GM21390 (cell line): ENCODE measurements at regions not wholly inside any gene's neighbourhood (a gene's known extent, or its start where the extent isn't known, plus 50 kb on each side); places are given as distances from the start of the nearest gene placed in this dataset.

Experiments used
- ATAC-seq: cut with Tn5 transposase; IDR thresholded peaks from one replicate; pipeline ENCODE4 v1.9.1; 2021; ENCODE audit not compliant: unreplicated experiment

GRCh38 chr6:156087487-156087886, 631.8 kb upstream of the NOX3 start:
- ATAC-seq = no peak

- no peak for ATAC-seq
Measured at GRCh38 chr6:156082012-156082411, 626.4 kb upstream of the NOX3 start.

DNA sequence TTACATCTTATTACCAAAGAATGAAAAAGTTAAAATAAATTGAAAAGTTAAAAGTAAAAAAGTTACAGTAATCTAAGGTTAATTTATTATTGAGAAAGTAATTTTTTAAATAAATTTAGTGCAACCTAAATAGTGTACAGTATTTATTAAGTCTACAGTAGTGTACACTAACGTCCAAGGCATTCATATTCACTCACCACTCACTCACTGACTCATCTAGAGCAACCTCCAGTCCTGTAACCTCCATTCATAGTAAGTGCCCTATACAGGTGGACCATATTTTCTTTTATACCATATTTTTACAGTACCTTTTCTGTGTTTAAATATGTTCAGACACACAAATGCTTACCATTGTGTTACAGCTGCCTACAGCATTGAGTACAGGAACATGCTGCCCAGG, 624.7 kb upstream of the NOX3 start:
- no peak for ATAC-seq

- ATAC-seq = no peak
Measured at GRCh38 chr6:156068881-156069280, 613.2 kb upstream of the NOX3 start.

GRCh38 chr6:156065849-156066248, 610.2 kb upstream of the NOX3 start:
- no peak for ATAC-seq

- ATAC-seq = no peak
Measured at GRCh38 chr6:156062091-156062563, 606.5 kb upstream of the NOX3 start.

DNA sequence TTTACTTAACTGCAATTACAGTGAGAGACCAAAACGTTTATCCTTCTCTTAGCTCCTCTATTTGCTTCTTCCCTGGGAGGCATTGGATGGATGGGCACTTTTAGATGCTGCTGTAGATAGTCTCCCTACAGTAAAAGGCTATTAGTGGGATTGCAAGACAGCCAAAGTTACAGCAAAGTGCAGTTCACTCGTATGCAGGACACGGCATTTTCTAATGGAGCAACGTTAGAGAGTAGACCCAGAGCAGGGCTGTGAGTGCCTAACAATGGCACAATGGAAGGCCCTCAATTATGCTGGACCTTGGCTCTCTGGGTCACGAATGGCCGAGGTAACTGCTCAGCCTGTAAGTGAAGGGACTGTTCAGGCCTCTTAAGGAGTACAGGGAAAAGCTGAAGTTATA, 605.8 kb upstream of the NOX3 start:
- ATAC-seq = no peak

DNA sequence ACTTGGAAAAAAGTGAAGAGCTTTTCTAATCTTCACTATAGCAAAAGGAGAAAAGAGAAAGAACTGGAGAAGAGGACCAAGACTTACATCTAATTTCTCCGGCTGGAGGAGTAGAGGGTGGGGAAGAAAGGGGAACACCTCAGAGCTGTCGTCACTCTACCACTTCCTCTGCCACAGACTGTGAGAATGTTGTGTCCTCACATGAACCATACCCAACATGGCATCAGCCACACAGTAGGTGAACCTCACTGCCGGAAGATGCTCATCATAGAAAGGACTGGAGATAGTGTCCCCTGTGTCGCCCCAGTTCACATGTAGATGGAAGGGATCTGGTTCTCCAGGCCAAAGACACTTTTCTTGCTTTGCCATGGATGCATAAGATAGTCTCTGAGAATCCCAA, 604.4 kb upstream of the NOX3 start:
- no peak for ATAC-seq

DNA sequence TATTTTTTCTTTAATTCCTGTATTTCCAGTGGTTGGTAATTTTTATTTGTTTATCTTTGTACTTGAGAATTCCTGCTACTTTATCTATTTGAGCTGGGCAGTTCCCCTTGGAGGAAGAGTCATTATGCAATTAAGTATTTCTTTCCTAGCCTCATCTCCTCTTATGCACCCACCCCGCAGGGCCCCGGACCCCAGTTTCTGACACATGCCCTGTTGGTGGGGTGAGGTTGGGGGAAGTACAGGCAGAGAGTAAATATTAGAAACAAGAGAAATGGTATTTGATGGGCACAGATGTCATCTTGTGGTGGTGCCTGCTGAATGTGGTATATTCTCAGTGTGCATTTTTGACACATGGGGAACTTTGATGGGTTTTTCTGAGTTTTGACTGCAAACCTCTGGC, 602.7 kb upstream of the NOX3 start:
- ATAC-seq = no peak

- no peak for ATAC-seq
Measured at GRCh38 chr6:156057869-156058268, 602.2 kb upstream of the NOX3 start.

- no peak for ATAC-seq
Measured at GRCh38 chr6:156056085-156056484, 600.4 kb upstream of the NOX3 start.

DNA sequence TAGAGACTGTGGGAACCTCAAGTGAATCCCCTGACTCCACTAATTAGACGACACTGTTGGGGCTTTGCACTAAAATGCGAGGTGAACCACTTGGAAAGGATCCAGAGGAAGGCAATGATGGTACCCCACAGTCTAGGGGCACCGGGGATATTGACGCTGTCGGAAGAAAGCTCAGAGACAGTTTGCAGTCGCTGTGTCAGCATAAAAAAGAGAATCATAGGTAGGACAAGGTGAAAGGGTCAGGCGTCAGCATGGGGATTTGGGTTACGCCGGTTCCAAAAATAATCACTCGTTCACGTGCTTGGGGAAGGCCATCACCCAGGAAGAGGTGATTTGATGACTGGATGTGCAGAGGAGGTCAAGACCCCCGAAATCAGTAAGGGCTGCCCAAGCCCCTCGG, 598.0 kb upstream of the NOX3 start:
- no peak for ATAC-seq

DNA sequence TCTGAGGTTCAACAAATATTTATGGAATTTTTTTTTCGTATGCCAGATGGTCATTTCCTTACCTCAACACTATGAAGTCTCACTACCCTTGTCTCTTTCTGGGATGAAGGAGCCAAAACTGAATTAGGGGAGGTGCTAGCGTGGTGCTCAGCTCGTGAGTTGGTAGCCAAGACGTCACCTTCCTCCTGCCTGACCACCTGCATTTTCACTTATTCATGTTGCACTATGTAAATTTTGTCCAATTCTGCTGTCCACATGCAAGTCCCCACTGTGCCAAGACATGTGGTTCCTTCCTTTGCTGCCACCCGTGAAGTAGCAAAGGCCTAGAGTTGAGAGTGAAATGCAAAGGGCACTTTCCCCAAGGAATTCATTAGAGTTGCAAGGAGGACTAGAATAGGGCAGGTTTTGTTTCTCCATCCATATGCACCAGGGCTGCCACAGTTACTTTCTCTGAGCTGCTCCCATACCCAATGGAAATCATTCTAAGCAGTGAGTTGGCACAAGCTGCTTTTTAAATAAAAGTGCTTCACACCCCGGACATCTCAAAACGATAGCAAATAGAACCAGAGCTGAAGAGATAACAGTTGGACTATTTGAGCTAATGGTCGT, 591.3 kb upstream of the NOX3 start:
- ATAC-seq = no peak

DNA sequence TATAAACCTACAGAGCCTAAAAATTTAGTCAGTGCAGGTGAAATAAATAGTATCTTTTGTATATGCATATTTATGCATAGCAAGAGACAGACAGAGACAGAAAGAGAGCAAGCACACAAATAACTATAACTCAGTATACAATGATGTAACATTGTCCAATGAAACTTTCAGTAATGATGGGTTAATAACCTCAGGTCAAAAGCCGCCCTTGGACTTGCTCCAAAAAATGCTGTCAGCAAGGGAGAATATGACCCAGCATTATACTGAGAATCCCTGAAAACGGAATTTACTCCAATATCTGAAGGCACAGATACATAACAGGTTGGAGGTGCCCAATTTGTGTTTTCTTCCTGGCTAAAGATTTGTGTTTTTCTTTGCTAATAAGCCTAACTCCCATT, 590.6 kb upstream of the NOX3 start:
- no peak for ATAC-seq

- ATAC-seq = no peak
Measured at GRCh38 chr6:156045401-156046267, 590.0 kb upstream of the NOX3 start.

DNA sequence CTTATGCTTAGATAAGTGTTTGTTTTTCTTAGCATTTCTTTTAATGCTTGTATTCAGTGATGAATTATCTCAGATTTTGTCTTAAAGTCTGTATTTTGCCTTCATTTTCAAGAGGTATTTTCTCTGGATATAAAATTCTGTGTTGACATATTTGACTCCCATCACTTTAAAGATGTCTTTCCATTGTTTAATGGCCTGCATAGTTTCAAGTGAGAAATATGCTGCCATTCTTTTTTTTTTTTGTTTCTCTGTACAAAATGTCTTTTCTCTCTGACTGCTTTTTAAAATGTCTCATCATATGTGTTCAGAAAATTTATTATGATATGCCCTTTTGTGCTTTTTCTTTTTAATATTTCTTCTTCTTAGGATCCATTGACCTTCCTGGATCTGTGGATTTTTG, 578.0 kb upstream of the NOX3 start:
- ATAC-seq = no peak

- no peak for ATAC-seq
Measured at GRCh38 chr6:156031516-156031915, 575.9 kb upstream of the NOX3 start.

DNA sequence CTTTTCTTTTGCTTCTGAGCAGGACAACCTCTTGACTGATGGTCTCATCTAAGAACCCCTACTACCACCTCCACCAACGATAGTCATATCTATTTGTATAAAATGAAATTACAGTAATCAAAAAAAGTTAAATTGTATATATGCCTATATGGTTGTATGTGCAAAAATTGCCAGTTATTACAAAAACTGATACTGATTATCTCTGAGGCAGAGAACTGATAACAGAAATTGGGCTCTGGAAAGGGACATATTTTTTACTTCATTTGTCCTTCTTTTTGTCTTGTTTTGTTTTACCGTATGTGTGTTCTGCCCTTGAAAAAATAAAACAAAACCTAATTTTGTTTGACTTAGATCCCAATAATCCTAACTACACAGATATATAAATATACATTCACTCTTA, 574.4 kb upstream of the NOX3 start:
- ATAC-seq = no peak

DNA sequence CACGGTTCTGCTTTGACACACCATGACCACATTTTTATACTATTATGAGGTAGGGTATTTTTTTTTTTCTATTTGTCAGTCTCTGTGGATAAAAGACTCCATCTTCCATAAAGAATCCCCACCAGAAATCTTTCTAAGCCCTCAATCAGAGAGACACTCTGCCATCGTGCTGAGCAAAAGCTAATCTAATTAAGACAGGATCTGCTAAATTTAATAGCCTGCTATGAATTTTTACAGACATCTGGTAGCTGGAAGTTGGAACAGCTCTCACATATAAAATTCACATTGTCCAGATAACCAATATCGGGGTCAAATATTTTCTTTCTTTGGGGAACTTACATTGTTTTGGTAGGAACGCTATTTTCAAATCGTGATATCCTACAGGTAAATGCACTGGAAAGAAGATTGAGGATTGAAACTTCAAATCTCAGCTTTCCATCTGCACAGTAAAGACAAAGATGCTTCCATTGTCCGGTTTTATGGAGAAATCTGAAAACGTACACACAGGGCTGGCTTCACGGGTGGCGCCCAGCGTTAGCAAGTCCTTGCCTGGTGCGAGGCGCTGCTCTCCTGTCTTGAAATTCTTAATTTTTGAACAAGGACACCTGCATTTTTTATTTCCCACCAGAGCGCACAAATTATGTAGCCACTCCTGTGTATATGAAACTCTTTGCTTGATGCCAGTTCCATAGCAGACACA, 573.8 kb upstream of the NOX3 start:
- ATAC-seq = no peak

DNA sequence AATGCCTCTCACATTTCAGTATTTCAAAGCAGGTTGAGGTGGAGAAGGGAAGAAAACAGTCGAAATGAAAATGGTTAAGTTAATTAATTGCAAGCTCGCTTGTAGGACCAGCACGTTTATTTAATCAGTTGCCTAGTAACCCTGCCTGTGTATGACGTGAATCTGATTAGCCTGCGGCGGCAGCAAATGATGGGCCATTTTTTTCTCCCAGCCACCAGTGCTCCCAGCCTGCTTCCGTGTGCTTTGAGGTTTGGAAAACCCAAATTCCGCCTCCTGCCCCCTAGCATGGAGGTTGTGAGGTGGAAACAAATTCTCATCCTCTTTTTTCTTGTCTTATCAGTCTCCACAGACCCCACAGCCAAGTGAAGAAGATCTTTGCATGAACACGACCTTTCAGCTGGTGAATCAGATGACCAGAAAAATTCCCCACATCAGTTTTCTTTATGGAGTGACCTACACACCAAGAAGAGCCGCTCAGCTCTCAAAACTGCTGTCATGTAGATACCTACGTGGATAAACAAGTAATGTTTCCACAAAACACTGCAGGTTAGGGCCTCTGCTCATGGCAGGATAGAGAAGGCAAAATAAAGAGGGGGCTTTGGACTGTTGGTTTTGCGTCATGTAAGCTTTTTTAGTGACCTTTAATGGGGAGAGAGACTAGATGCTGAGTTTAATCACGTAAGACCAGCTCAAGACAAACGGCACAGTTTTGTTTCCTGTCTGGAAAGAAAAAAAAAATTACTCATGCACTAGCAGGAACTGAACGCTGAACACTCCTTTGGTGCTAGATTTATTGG, 572.9 kb upstream of the NOX3 start:
- ATAC-seq = no peak

GRCh38 chr6:156027248-156027626, 571.6 kb upstream of the NOX3 start:
- no peak for ATAC-seq
